ENCODE measurements at regions not wholly inside any gene's neighbourhood (a gene's known extent, or its start where the extent isn't known, plus 50 kb on each side); places are given as distances from the start of the nearest gene placed in this dataset.

- Histone ChIP-seq H3K23ac (ENCODE audit: insufficient read length, low read depth, low read length) (no peak overlapping the region), H2BK5ac (ENCODE audit: insufficient read length, low read length) (no peak overlapping the region), H3K23me2 (ENCODE audit: insufficient read length, low read depth, low read length, poor library complexity, severe bottlenecking) (no peaks in the 10 kb centered on the region), H3K56ac (ENCODE audit: insufficient read length, low read depth, low read length) (no peak overlapping the region), H3K14ac (ENCODE audit: insufficient read depth, low read length) (no peak overlapping the region), H3K27me3 (ENCODE audit: insufficient read depth, low read length) (no peaks in the 10 kb centered on the region), H2BK120ac (ENCODE audit: low read depth, low read length, poor library complexity, severe bottlenecking) (no peak overlapping the region), H3K4me2 (ENCODE audit: insufficient read depth, insufficient read length, low read length) (no peak overlapping the region), H3K79me1 (ENCODE audit: insufficient read depth, low read depth, low read length, poor library complexity, severe bottlenecking) (no peaks in the 10 kb centered on the region), H4K20me1 (ENCODE audit: control insufficient read depth, insufficient read depth, insufficient read length) (no peaks in the 10 kb centered on the region), H3K9me3 (ENCODE audit: control insufficient read depth, low read depth, low read length) (no peaks in the 10 kb centered on the region), H3K4ac (ENCODE audit: low read depth, low read length) (no peak overlapping the region), H3T11ph (ENCODE audit: low read length) (no peak overlapping the region), H3K18ac (ENCODE audit: insufficient read length, low read depth, low read length) (no peak overlapping the region), H3K4me1 (ENCODE audit: insufficient read depth, low read length) (no peaks in the 10 kb centered on the region), H3K27ac (ENCODE audit: insufficient read length, low read depth, low read length) (no peak overlapping the region), H4K5ac (ENCODE audit: insufficient read length, low read depth, low read length) (no peak overlapping the region), H4K91ac (ENCODE audit: insufficient read length, low read depth, low read length) (no peak overlapping the region), H3K9ac (ENCODE audit: extremely low read depth, insufficient read length, low read length) (no peak overlapping the region), H2BK15ac (ENCODE audit: low read depth, low read length) (no peak overlapping the region), H2AK5ac (ENCODE audit: insufficient read length, low read length) (no peak overlapping the region), H3K79me2 (ENCODE audit: insufficient read depth, low read length) (no peaks in the 10 kb centered on the region), H2BK12ac (ENCODE audit: insufficient read length, low read depth, low read length) (no peak overlapping the region), H4K8ac (replicated peaks; ENCODE audit: insufficient read length, low read depth, low read length) (no peak overlapping the region), H2BK20ac (ENCODE audit: low read depth, low read length, poor library complexity, severe bottlenecking) (no peak overlapping the region), H2AFZ (ENCODE audit: low read length) (no peak overlapping the region)
- TF ChIP-seq CTCF (conservative IDR thresholded peaks at IDR 0.05), result no peak
- Mint-ChIP-seq H3K4me1 (no peaks in the 10 kb centered on the region), H3K27ac (no peak overlapping the region), H3K4me3 (no peak overlapping the region), H3K27me3 (ENCODE audit: low read depth) (no peaks in the 10 kb centered on the region), H3K36me3 (ENCODE audit: insufficient read depth in 1 of 3, low read depth in 3 of 3) (no peaks in the 10 kb centered on the region), H3K9me3 (peaks cover 0 to 1% of the 10 kb centered on the region in 2 experiments; a peak in 2 of 5 replicates)
- no peak for DNase-seq
- no CpG with 5 or more reads among the region's 2 CpGs for WGBS (ENCODE audit: extremely low coverage, insufficient read length, low lambda C conversion rate)
Measured at GRCh38 chr2:180385601-180386201, 378.6 kb upstream of the CWC22 start.

Measured in H9 (cell line).